IMR-90 (cell line): ENCODE measurements at regions not wholly inside any gene's neighbourhood (a gene's known extent, or its start where the extent isn't known, plus 50 kb on each side); places are given as distances from the start of the nearest gene placed in this dataset.

Experiments
- ATAC-seq: fragments of 200-7000 bp; cut with Tn5 transposase; 2 replicates; pipeline ENCODE4 v1.9.1; 2020; ENCODE audit warnings: low read depth, mild to moderate bottlenecking, moderate library complexity
- BruUV-seq: library from RNA; stranded (reverse); fragments of 400-500 nt; replicated peaks from 2 replicates; lab custom pipeline; 2021; lab: Mats Ljungman, UMichigan
- CTCF ChIA-PET: fragments of 300-600 bp; formaldehyde crosslinking; extraction: SDS; loops from one replicate; lab custom pipeline; 2021; ENCODE audit warnings: antibody characterized with exemption; lab: Yijun Ruan, JAX
- POLR2A ChIA-PET: fragments of 300-600 bp; sonication (Branson Sonifier 250); formaldehyde crosslinking; loops from one replicate; lab custom pipeline; 2022; ENCODE audit warnings: antibody characterized with exemption; ENCODE audit not compliant: unreplicated experiment; lab: Charles Lee
- DNase-seq: peaks from one replicate; pipeline ENCODE4 v3.0.0; 2013
- H2AFZ ChIP-seq: replicated peaks from 2 replicates; pipeline ENCODE3; 2013; ENCODE audit warnings: low read length, mild to moderate bottlenecking; ENCODE audit not compliant: poor library complexity
- H2AK5ac ChIP-seq: 2 replicates; pipeline ENCODE4 v1.6.1; 2013; ENCODE audit warnings: low read depth, low read length, inconsistent platforms
- H2AK9ac ChIP-seq: replicated peaks from 2 replicates; pipeline ENCODE3; 2013; ENCODE audit warnings: mild to moderate bottlenecking, low read depth, low read length, moderate library complexity; ENCODE audit not compliant: poor library complexity
- H2BK120ac ChIP-seq: 2 replicates; pipeline ENCODE4 v1.6.1; 2013; ENCODE audit warnings: low read depth, low read length, inconsistent platforms
- H2BK15ac ChIP-seq: 3 replicates; pipeline ENCODE4 v1.6.1; 2013; ENCODE audit warnings: low read depth, low read length, inconsistent platforms
- H2BK20ac ChIP-seq: 2 replicates; pipeline ENCODE4 v1.6.1; 2013; ENCODE audit warnings: low read depth, mild to moderate bottlenecking, inconsistent platforms, low read length, moderate library complexity
- H2BK5ac ChIP-seq: 2 replicates; pipeline ENCODE4 v1.6.1; 2013; ENCODE audit warnings: mild to moderate bottlenecking, low read depth, low read length, inconsistent platforms; ENCODE audit not compliant: poor library complexity, severe bottlenecking
- H3K14ac ChIP-seq: replicated peaks from 2 replicates; pipeline ENCODE4 v1.6.1; 2013; ENCODE audit warnings: low read depth, low read length, inconsistent platforms
- H3K18ac ChIP-seq: 2 replicates; pipeline ENCODE4 v1.6.1; 2013; ENCODE audit warnings: low read depth, low read length, control low read depth
- H3K23ac ChIP-seq: 2 replicates; pipeline ENCODE4 v1.6.1; 2013; ENCODE audit warnings: low read depth, low read length, inconsistent platforms
- H3K27ac ChIP-seq: 2 replicates; pipeline ENCODE4 v1.5.1; 2013; ENCODE audit warnings: mild to moderate bottlenecking, control low read depth, low read length; ENCODE audit not compliant: insufficient read depth
- H3K27me3 ChIP-seq: 2 replicates; pipeline ENCODE4 v1.6.1; 2013; ENCODE audit warnings: low read length; ENCODE audit not compliant: control insufficient read depth, insufficient read depth
- H3K36me3 ChIP-seq: 2 replicates; pipeline ENCODE4 v1.6.1; 2013; ENCODE audit warnings: low read length, mixed read lengths; ENCODE audit not compliant: control insufficient read depth, insufficient read depth
- H3K4ac ChIP-seq: 2 replicates; pipeline ENCODE4 v1.6.1; 2013; ENCODE audit warnings: low read depth, low read length, inconsistent platforms
- H3K4me1 ChIP-seq: 2 replicates; pipeline ENCODE4 v1.6.1; 2013; ENCODE audit warnings: low read length, mixed read lengths; ENCODE audit not compliant: control insufficient read depth, insufficient read depth
- H3K4me2 ChIP-seq: 2 replicates; pipeline ENCODE4 v1.6.1; 2013; ENCODE audit warnings: low read depth, mild to moderate bottlenecking, control low read depth, low read length, moderate library complexity
- H3K4me3 ChIP-seq: 2 replicates; pipeline ENCODE4 v1.5.1; 2013; ENCODE audit warnings: low read depth, mild to moderate bottlenecking, control low read depth, low read length, moderate library complexity; ENCODE audit not compliant: insufficient read depth
- H3K56ac ChIP-seq: 2 replicates; pipeline ENCODE4 v1.6.1; 2013; ENCODE audit warnings: low read length, inconsistent platforms; ENCODE audit not compliant: insufficient read depth; ENCODE audit errors: extremely low read depth
- H3K79me1 ChIP-seq, 2 experiments: 2 replicates each; pipeline ENCODE4 v1.6.1; 2013; ENCODE audit warnings: low read length in 2 of 2, inconsistent platforms in 1 of 2, low read depth in 1 of 2
- H3K9ac ChIP-seq: 2 replicates; pipeline ENCODE4 v1.6.1; 2013; ENCODE audit warnings: low read depth, low read length, control low read depth
- H3K9me1 ChIP-seq: 2 replicates; pipeline ENCODE4 v1.6.1; 2013; ENCODE audit warnings: low read length, inconsistent platforms; ENCODE audit not compliant: insufficient read depth
- H3K9me3 ChIP-seq: 2 replicates; pipeline ENCODE4 v1.6.1; 2013; ENCODE audit warnings: low read length; ENCODE audit not compliant: control insufficient read depth, insufficient read depth
- H4K20me1 ChIP-seq: 2 replicates; pipeline ENCODE4 v1.6.1; 2013; ENCODE audit warnings: low read length, inconsistent platforms; ENCODE audit not compliant: insufficient read depth
- H4K5ac ChIP-seq: 2 replicates; pipeline ENCODE4 v1.6.1; 2013; ENCODE audit warnings: mild to moderate bottlenecking, low read depth, low read length, control low read depth
- H4K8ac ChIP-seq, 2 experiments: 2 replicates each; pipeline ENCODE4 v1.6.1; 2013; ENCODE audit warnings: low read depth in 2 of 2, low read length in 2 of 2, control low read depth in 1 of 2, inconsistent platforms in 1 of 2
- H4K91ac ChIP-seq: 2 replicates; pipeline ENCODE4 v1.6.1; 2013; ENCODE audit warnings: low read depth, low read length, inconsistent platforms; ENCODE audit not compliant: insufficient read depth
- BHLHE40 ChIP-seq: fragments of 150-350 bp; IDR thresholded peaks from 2 replicates; pipeline ENCODE4 v1.6.1; 2016; ENCODE audit warnings: mild to moderate bottlenecking, low read depth, low read length
- CEBPB ChIP-seq: IDR thresholded peaks from 2 replicates; pipeline ENCODE4 v1.6.1; 2012; ENCODE audit warnings: low read depth, low read length, improper control_type of control experiment
- CHD1 ChIP-seq: IDR thresholded peaks from 2 replicates; pipeline ENCODE4 v1.6.1; 2012; ENCODE audit warnings: low read depth, low read length, improper control_type of control experiment
- CTCF ChIP-seq: conservative IDR thresholded peaks from 2 replicates; pipeline ENCODE4 v1.5.1; 2012; ENCODE audit warnings: mild to moderate bottlenecking, low read depth, low read length, improper control_type of control experiment
- FOS ChIP-seq: fragments of 150-350 bp; IDR thresholded peaks from 2 replicates; pipeline ENCODE4 v1.6.1; 2016; ENCODE audit warnings: low read depth, low read length
- MAFK ChIP-seq: IDR thresholded peaks from 2 replicates; pipeline ENCODE4 v1.6.1; 2012; ENCODE audit warnings: low read depth, low read length, improper control_type of control experiment
- MAZ ChIP-seq: IDR thresholded peaks from 2 replicates; pipeline ENCODE4 v1.6.1; 2012; ENCODE audit warnings: low read depth, mild to moderate bottlenecking, low read length, improper control_type of control experiment, moderate library complexity, borderline replicate concordance
- MXI1 ChIP-seq: IDR thresholded peaks from 2 replicates; pipeline ENCODE4 v1.6.1; 2012; ENCODE audit warnings: low read depth, mild to moderate bottlenecking, low read length, moderate library complexity, borderline replicate concordance
- NFE2L2 ChIP-seq: fragments of 150-350 bp; IDR thresholded peaks from 2 replicates; pipeline ENCODE4 v1.6.1; 2016; ENCODE audit warnings: low read depth, mild to moderate bottlenecking, low read length
- POLR2A ChIP-seq: IDR thresholded peaks from 2 replicates; pipeline ENCODE4 v1.6.1; 2012; ENCODE audit warnings: mild to moderate bottlenecking, low read depth, low read length
- RAD21 ChIP-seq: IDR thresholded peaks from 2 replicates; pipeline ENCODE4 v1.6.1; 2012; ENCODE audit warnings: low read length, improper control_type of control experiment
- RCOR1 ChIP-seq: IDR thresholded peaks from 2 replicates; pipeline ENCODE4 v1.6.1; 2012; ENCODE audit warnings: mild to moderate bottlenecking, low read length, improper control_type of control experiment; ENCODE audit not compliant: insufficient replicate concordance
- RFX5 ChIP-seq: IDR thresholded peaks from 2 replicates; pipeline ENCODE4 v1.8.0; 2012; ENCODE audit warnings: low read depth, mild to moderate bottlenecking, low read length, moderate library complexity
- SMC3 ChIP-seq: fragments of 150-350 bp; IDR thresholded peaks from 2 replicates; pipeline ENCODE4 v1.6.1; 2016; ENCODE audit warnings: low read depth, mild to moderate bottlenecking, antibody characterized with exemption, low read length, moderate library complexity
- USF2 ChIP-seq: fragments of 150-350 bp; IDR thresholded peaks from 2 replicates; pipeline ENCODE4 v1.6.1; 2017; ENCODE audit warnings: mild to moderate bottlenecking, antibody characterized with exemption, low read length, low read depth
- WGBS, 2 experiments: methylation state at CpG; one replicate each; pipeline versions ENCODE4 v1.1.5 to v1.1.7; 2013; ENCODE audit warnings: missing lambda C conversion rate in 2 of 2; ENCODE audit not compliant: insufficient read length in 1 of 2; ENCODE audit errors: extremely low coverage in 2 of 2; 5-methylcytosine and 5-hydroxymethylcytosine counted together
- dilution Hi-C: fragments of 300-500 bp; cut with HindIII; formaldehyde crosslinking; loops from one replicate; pipeline ENCODE4 v1.14.3; 2018; ENCODE audit warnings: low sequenced_read_pairs; ENCODE audit not compliant: unreplicated experiment
- in situ Hi-C: fragments of 300-500 bp; cut with MboI; formaldehyde crosslinking; loops from 3 replicates; pipeline ENCODE4 v1.14.3; 2019; ENCODE audit warnings: low sequenced_read_pairs, inconsistent platforms, mixed read lengths
- intact Hi-C: fragments of 100-400 bp; cut with micrococcal nuclease; formaldehyde crosslinking; loops from 2 replicates; pipeline ENCODE4 v1.10.0; 2022

- Histone ChIP-seq H3K4ac (no peak overlapping the region), H2AFZ (no peak overlapping the region), H3K14ac (no peak overlapping the region), H4K8ac (no peak overlapping the region), H3K36me3 (no peaks in the 10 kb centered on the region), H3K4me3 (no peak overlapping the region), H3K9me1 (peaks cover 4% of the 10 kb centered on the region; the same call in 1 of the 2 replicates), H2BK15ac (no peak overlapping the region), H3K56ac (no peak overlapping the region), H3K9ac (no peak overlapping the region), H2AK9ac (no peak overlapping the region), H2BK20ac (no peak overlapping the region; the same call in 1 of the 2 replicates), H3K4me2 (peak overlapping the region; percentile 51), H2BK5ac (no peak overlapping the region), H2AK5ac (no peak overlapping the region), H2BK120ac (no peak overlapping the region), H3K27ac (no peak overlapping the region), H3K9me3 (no peaks in the 10 kb centered on the region), H4K20me1 (no peaks in the 10 kb centered on the region), H3K4me1 (peaks cover 6% of the 10 kb centered on the region), H3K18ac (no peak overlapping the region), H3K79me1 (no peaks in the 10 kb centered on the region), H4K5ac (no peak overlapping the region), H3K27me3 (no peaks in the 10 kb centered on the region), H4K91ac (no peak overlapping the region), H3K23ac (no peak overlapping the region)
- intact Hi-C loops = no loop called here
- dilution Hi-C loops = no loop called here
- in situ Hi-C loops = no loop called here
- BruUV-seq = no TSS peak
- no CpG with 5 or more reads among the region's 2 CpGs for WGBS, 2 experiments
- ATAC-seq (peak; percentile 91), DNase-seq (peak; percentile 74)
- ChIA-PET CTCF (interaction anchor here (1.0 kb wide), 1 partner anchor 9 kb away, joined by 3 read pairs; no protein-coding TSS in a partner anchor), POLR2A (no interaction called here)
- TF ChIP-seq USF2 (no peak), RCOR1 (no peak), CHD1 (no peak), CEBPB (0 out of 2 replicates have a peak, but pooled peaks have one; percentile 22), MAFK (no peak), NFE2L2 (no peak), MAZ (no peak), BHLHE40 (no peak), FOS (peak; percentile 56), CTCF (no peak), RAD21 (no peak), SMC3 (no peak), MXI1 (no peak), POLR2A (no peak), RFX5 (no peak)
Observed at GRCh38 chr14:58977366-58977765, 211.1 kb upstream of the DAAM1 start.
